ENCODE measurements at regions not wholly inside any gene's neighbourhood (a gene's known extent, or its start where the extent isn't known, plus 50 kb on each side); places are given as distances from the start of the nearest gene placed in this dataset.

DNA sequence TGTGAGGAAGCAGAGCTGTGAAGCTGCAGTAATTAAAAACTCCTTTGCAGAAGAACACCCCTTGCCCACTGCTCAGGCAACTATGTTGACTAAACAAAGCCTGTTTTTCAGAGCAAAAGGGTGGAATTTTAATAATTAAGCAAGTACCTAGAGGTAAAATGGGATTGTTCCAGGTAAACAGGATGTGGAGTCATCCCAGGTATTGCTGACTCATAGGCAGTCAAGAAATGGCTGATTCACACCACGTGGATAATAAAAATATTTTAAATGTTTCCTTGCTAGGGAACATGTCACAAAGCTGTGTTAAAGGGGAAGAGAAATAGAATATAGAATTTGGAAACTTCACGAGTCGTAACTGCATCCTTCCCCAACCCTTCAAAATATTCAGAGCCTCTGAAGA is 491.8 kb downstream of the BTBD3 start:
- H3K36me3 Mint-ChIP-seq = no peaks in the 10 kb centered on the region
- no peaks in the 10 kb centered on the region for H3K27me3 Mint-ChIP-seq
- no peak for DNase-seq (ENCODE audit: extremely low spot score, unreplicated experiment)
- peaks cover 6% of the 10 kb centered on the region for H3K4me1 Mint-ChIP-seq (ENCODE audit: unreplicated experiment)
- H3K9me3 Mint-ChIP-seq = peaks cover 15% of the 10 kb centered on the region
- no peak overlapping the region for H3K27ac Mint-ChIP-seq
- H3K4me3 Mint-ChIP-seq = no peak overlapping the region
- no peak for TF ChIP-seq CTCF (conservative IDR thresholded peaks at IDR 0.05)

GRCh38 chr20:12410783-12411182 is 493.1 kb downstream of the BTBD3 start:
- Mint-ChIP-seq H3K4me1 (ENCODE audit: unreplicated experiment) (peaks cover 18% of the 10 kb centered on the region), H3K36me3 (no peaks in the 10 kb centered on the region), H3K27me3 (no peaks in the 10 kb centered on the region), H3K9me3 (peaks cover 15% of the 10 kb centered on the region), H3K27ac (no peak overlapping the region), H3K4me3 (no peak overlapping the region)
- TF ChIP-seq CTCF (conservative IDR thresholded peaks at IDR 0.05) = no peak
- no peak for DNase-seq (ENCODE audit: extremely low spot score, unreplicated experiment)

- H3K4me3 Mint-ChIP-seq = no peak overlapping the region
- H3K27me3 Mint-ChIP-seq = no peaks in the 10 kb centered on the region
- no peak for DNase-seq (ENCODE audit: extremely low spot score, unreplicated experiment)
- no peaks in the 10 kb centered on the region for H3K36me3 Mint-ChIP-seq
- no peak for TF ChIP-seq CTCF (conservative IDR thresholded peaks at IDR 0.05)
- peaks cover 15% of the 10 kb centered on the region for H3K9me3 Mint-ChIP-seq
- H3K27ac Mint-ChIP-seq = no peak overlapping the region
- peaks cover 20% of the 10 kb centered on the region for H3K4me1 Mint-ChIP-seq (ENCODE audit: unreplicated experiment)
These were observed 493.7 kb downstream of the BTBD3 start for GRCh38 chr20:12411246-12411940.

DNA sequence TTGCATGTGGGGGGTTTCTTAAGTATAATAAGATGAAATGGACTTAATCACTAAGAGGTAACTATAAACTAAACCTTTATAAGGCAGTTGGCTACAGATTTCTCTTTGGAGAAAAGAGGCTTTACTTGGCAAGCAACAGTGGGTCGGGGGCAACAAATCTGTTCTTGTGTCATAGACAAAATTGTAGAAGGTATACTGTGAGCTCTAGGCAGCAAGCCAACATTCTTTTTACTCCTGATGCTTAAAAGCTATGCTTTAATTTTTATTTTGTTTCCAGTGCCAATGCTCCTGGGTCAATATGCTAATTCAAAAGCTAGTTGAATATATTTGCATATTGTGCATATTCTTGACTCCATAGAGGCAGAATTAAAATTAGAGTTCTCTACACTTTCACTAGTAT is 495.4 kb downstream of the BTBD3 start:
- Mint-ChIP-seq H3K9me3 (peaks cover 5% of the 10 kb centered on the region), H3K4me3 (no peak overlapping the region), H3K27me3 (no peaks in the 10 kb centered on the region), H3K4me1 (ENCODE audit: unreplicated experiment) (peaks cover 20% of the 10 kb centered on the region), H3K27ac (no peak overlapping the region), H3K36me3 (no peaks in the 10 kb centered on the region)
- no peak for TF ChIP-seq CTCF (conservative IDR thresholded peaks at IDR 0.05)
- no peak for DNase-seq (ENCODE audit: extremely low spot score, unreplicated experiment)

- Mint-ChIP-seq H3K9me3 (no peaks in the 10 kb centered on the region), H3K27me3 (no peaks in the 10 kb centered on the region), H3K4me3 (peak overlapping the region; percentile 27), H3K36me3 (no peaks in the 10 kb centered on the region), H3K27ac (peak overlapping the region; percentile 40), H3K4me1 (ENCODE audit: unreplicated experiment) (peaks cover 20% of the 10 kb centered on the region)
- DNase-seq (ENCODE audit: extremely low spot score, unreplicated experiment) = no peak
- TF ChIP-seq CTCF (conservative IDR thresholded peaks at IDR 0.05) = no peak
These were observed 497.0 kb downstream of the BTBD3 start for GRCh38 chr20:12414446-12415274.

Measured in type B pancreatic cell (in vitro differentiated cells).